Tibial nerve (tissue), 4 donors: ENCODE measurements at regions not wholly inside any gene's neighbourhood (a gene's known extent, or its start where the extent isn't known, plus 50 kb on each side); places are given as distances from the start of the nearest gene placed in this dataset.

Experiments
- DNase-seq, 2 donors: peaks; one replicate each; pipeline ENCODE4 v3.0.0-alpha.2; 2019; ENCODE audit warnings: low spot score in 2 of 2
- H3K27ac ChIP-seq, 4 donors: fragments of 200-600 bp; sonication (generic) in 3 of 4; one replicate each; pipeline ENCODE4 v1.5.1; 2017 to 2019; ENCODE audit warnings: mild to moderate bottlenecking in 1 of 4
- H3K27me3 ChIP-seq, 2 donors: fragments of 200-600 bp; sonication (generic) in 1 of 2; one replicate each; pipeline versions ENCODE4 v1.5.1 to v1.6.0; 2017 to 2019
- H3K36me3 ChIP-seq, 3 donors: fragments of 200-600 bp; sonication (generic); one replicate each; pipeline ENCODE4 v1.5.1; 2018 to 2019
- H3K4me1 ChIP-seq, 4 donors: fragments of 200-600 bp; sonication (generic) in 3 of 4; one replicate each; pipeline ENCODE4 v1.5.1; 2017 to 2019
- H3K4me3 ChIP-seq, 4 donors: fragments of 200-600 bp; sonication (generic) in 3 of 4; one replicate each; pipeline ENCODE4 v1.5.1; 2017 to 2019; ENCODE audit warnings: mild to moderate bottlenecking in 1 of 4, moderate library complexity in 1 of 4
- H3K9me3 ChIP-seq, 4 donors: fragments of 200-600 bp; sonication (generic) in 3 of 4; one replicate each; pipeline ENCODE4 v1.5.1; 2017 to 2019
- EP300 ChIP-seq, 2 donors: sonication (generic); formaldehyde crosslinking; IDR thresholded peaks; one replicate each; pipeline ENCODE4 v1.6.1; 2017; ENCODE audit warnings: antibody characterized with exemption in 2 of 2, mild to moderate bottlenecking in 1 of 2
- POLR2A ChIP-seq, 2 donors: fragments of 450-650 bp; IDR thresholded peaks; one replicate each; pipeline ENCODE4 v1.6.1; 2017; ENCODE audit warnings: antibody characterized with exemption in 2 of 2, mild to moderate bottlenecking in 2 of 2, moderate library complexity in 2 of 2
- WGBS, 2 donors: methylation state at CpG; one replicate each; pipeline ENCODE4 v1.1.5; 2018; 5-methylcytosine and 5-hydroxymethylcytosine counted together
- TF ChIP-seq, protein P1 (sequence below), 5 experiments: fragments of 200-600 bp in 3 of 5; fragments of 450-650 bp in 2 of 5; sonication (generic) in 3 of 5; IDR thresholded peaks; one replicate each; pipeline ENCODE4 v1.5.1; 2016 to 2019; ENCODE audit warnings: antibody characterized with exemption in 5 of 5, mild to moderate bottlenecking in 3 of 5, moderate library complexity in 2 of 5

- Histone ChIP-seq H3K27me3 (no peaks in the 10 kb centered on the region), H3K9me3 (no peaks in the 10 kb centered on the region), H3K4me1 (no peaks in the 10 kb centered on the region), H3K36me3 (no peaks in the 10 kb centered on the region), H3K27ac (no peak overlapping the region), H3K4me3 (no peak overlapping the region)
- DNase-seq: no peak
- TF ChIP-seq POLR2A (IDR thresholded peaks at IDR 0.05) (no peak), EP300 (IDR thresholded peaks at IDR 0.05) (no peak)
- TF ChIP-seq, protein P1, sequence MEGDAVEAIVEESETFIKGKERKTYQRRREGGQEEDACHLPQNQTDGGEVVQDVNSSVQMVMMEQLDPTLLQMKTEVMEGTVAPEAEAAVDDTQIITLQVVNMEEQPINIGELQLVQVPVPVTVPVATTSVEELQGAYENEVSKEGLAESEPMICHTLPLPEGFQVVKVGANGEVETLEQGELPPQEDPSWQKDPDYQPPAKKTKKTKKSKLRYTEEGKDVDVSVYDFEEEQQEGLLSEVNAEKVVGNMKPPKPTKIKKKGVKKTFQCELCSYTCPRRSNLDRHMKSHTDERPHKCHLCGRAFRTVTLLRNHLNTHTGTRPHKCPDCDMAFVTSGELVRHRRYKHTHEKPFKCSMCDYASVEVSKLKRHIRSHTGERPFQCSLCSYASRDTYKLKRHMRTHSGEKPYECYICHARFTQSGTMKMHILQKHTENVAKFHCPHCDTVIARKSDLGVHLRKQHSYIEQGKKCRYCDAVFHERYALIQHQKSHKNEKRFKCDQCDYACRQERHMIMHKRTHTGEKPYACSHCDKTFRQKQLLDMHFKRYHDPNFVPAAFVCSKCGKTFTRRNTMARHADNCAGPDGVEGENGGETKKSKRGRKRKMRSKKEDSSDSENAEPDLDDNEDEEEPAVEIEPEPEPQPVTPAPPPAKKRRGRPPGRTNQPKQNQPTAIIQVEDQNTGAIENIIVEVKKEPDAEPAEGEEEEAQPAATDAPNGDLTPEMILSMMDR (IDR thresholded peaks at IDR 0.05): no peak
- 76 to 80% methylated on average over 3 of the region's 3 CpGs for WGBS, 2 donors
Measured at GRCh38 chr5:7179364-7179763, 216.6 kb upstream of the ADCY2 start.

- no peaks in the 10 kb centered on the region for H3K27me3 ChIP-seq
- no peak overlapping the region for H3K27ac ChIP-seq
- no peaks in the 10 kb centered on the region for H3K9me3 ChIP-seq
- TF ChIP-seq POLR2A (IDR thresholded peaks at IDR 0.05): no peak
- TF ChIP-seq, protein P1 (IDR thresholded peaks at IDR 0.05): no peak
- TF ChIP-seq EP300 (IDR thresholded peaks at IDR 0.05): no peak
- H3K4me1 ChIP-seq: no peaks in the 10 kb centered on the region
- no peak overlapping the region for H3K4me3 ChIP-seq
- 36 to 37% methylated on average over 2 of the region's 2 CpGs for WGBS, 2 donors
- H3K36me3 ChIP-seq: no peaks in the 10 kb centered on the region
- DNase-seq: no peak
Measured at GRCh38 chr5:7181841-7182240, 214.1 kb upstream of the ADCY2 start.

- Histone ChIP-seq H3K9me3 (no peaks in the 10 kb centered on the region), H3K36me3 (no peaks in the 10 kb centered on the region), H3K4me1 (no peaks in the 10 kb centered on the region), H3K4me3 (no peak overlapping the region), H3K27ac (no peak overlapping the region), H3K27me3 (no peaks in the 10 kb centered on the region)
- 79 to 86% methylated on average over 7 of the region's 7 CpGs for WGBS, 2 donors
- DNase-seq: no peak
- TF ChIP-seq EP300 (IDR thresholded peaks at IDR 0.05) (no peak), POLR2A (IDR thresholded peaks at IDR 0.05) (no peak)
- TF ChIP-seq, protein P1 (IDR thresholded peaks at IDR 0.05): no peak
Measured at GRCh38 chr5:7185742-7186141, 210.2 kb upstream of the ADCY2 start.

DNA sequence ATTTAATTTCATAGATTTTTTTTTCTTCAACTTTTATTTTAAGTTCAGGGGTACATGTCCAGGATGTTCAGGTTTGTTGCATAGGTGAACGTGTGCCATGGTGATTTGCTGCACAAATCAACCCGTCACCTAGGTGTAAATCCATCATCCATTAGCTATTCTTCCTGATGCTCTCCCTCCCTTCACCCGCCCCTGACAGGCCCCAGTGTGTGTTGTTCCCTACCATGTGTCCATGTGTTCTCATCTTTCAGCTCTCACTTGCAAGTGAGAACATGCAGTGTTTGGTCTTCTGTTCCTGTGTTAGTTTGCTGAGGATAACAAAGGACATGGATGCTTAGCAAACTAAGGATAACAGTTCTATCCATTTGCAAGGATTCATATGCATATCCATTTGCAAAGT, 209.1 kb upstream of the ADCY2 start:
- 81 to 82% methylated on average over 3 of the region's 3 CpGs for WGBS, 2 donors
- TF ChIP-seq, protein P1 (IDR thresholded peaks at IDR 0.05): no peak
- TF ChIP-seq POLR2A (IDR thresholded peaks at IDR 0.05): no peak
- no peak for TF ChIP-seq EP300 (IDR thresholded peaks at IDR 0.05)

GRCh38 chr5:7190712-7191250, 205.2 kb upstream of the ADCY2 start:
- no peaks in the 10 kb centered on the region for H3K27me3 ChIP-seq
- no peak overlapping the region for H3K27ac ChIP-seq
- TF ChIP-seq, protein P1 (IDR thresholded peaks at IDR 0.05): no peak
- no peak for TF ChIP-seq POLR2A (IDR thresholded peaks at IDR 0.05)
- no peak for TF ChIP-seq EP300 (IDR thresholded peaks at IDR 0.05)
- no peaks in the 10 kb centered on the region for H3K9me3 ChIP-seq
- DNase-seq: no peak
- H3K36me3 ChIP-seq: no peaks in the 10 kb centered on the region
- no peak overlapping the region for H3K4me3 ChIP-seq
- H3K4me1 ChIP-seq: no peaks in the 10 kb centered on the region
- WGBS, 2 donors: 47 to 52% methylated on average over 6 of the region's 6 CpGs

More for the DNA sequence above, 209.1 kb upstream of the ADCY2 start:
- Histone ChIP-seq H3K4me3 (no peak overlapping the region), H3K36me3 (no peaks in the 10 kb centered on the region), H3K27ac (no peak overlapping the region), H3K4me1 (no peaks in the 10 kb centered on the region), H3K27me3 (no peaks in the 10 kb centered on the region), H3K9me3 (no peaks in the 10 kb centered on the region)
- DNase-seq: no peak
